ENCODE measurements at regions not wholly inside any gene's neighbourhood (a gene's known extent, or its start where the extent isn't known, plus 50 kb on each side); places are given as distances from the start of the nearest gene placed in this dataset.

- DNase-seq: no peak
Observed at GRCh38 chr6:17047889-17048288, 54.0 kb upstream of the STMND1 start.

DNA sequence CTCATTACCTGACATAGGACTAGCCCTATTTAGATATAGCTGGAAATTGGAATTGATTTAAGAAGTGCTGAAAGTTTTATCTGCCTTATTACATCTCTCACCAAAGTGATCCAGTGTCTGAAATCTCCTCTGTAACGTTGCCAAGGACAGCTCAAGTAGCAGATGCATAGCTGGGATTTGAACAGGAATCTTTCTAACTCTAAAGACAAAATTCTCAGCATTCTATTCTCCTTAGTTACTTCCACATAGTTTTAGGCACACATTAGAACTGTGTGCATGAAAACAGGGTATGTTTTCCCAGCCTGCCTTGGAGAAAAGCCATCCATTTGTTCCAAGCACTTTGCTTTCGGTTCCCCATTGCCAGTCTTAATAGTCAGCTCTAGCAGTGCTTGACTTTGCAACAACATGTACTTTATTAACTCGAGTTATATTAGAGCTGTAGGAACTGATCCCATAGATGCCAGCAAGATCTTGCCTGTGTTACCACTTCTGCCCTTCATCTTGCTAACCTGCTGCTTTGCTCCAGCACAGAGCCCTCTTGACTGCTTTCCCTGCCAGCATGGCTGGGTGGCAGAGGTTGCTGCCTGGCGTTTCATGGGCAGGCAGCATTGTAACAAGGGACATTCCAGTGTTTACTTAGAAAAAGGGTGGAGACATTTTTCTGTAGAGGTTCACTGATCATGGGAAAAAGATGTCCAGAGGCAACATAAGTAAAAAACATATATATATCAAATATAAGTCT is 56.1 kb upstream of the STMND1 start:
- no peak for DNase-seq

- DNase-seq: no peak
Observed at GRCh38 chr6:17043148-17043522, 58.7 kb upstream of the STMND1 start.

DNA sequence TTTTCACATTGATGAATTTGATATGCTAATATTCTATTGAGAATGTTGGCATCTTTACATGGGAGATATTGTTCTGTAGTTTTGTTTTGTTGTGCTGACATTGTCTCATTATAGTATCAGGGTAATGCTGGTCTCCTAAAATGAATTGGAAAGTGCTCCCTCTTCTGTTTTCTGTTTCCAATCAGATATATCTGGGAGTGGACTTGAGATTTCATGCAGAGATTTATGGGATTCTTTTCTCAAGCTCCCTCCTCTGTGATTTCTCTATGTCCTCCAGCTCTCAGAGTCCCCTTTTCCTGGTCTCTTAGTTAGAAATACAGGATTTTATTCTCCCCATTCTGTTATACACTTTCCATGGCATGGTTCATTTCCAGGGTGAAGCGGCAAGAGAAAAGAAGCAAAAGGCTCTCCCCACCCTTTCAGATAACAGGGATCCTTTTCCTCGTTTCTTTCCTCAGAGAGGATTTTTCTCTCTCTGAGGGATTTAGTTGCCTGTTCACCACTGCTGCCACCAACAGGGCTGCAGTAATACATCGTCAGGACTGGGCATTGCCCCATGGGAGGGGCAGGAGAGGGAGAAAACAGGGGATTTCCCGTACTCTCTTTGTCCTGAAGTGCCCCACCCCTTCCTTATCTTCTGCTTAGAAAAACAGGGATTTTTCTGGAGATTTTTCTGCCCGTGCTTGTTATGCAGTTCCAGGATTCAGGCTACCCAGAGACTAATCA is 59.3 kb upstream of the STMND1 start:
- no peak for DNase-seq

- no peak for DNase-seq
Observed at GRCh38 chr6:17039266-17039665, 62.6 kb upstream of the STMND1 start.

DNA sequence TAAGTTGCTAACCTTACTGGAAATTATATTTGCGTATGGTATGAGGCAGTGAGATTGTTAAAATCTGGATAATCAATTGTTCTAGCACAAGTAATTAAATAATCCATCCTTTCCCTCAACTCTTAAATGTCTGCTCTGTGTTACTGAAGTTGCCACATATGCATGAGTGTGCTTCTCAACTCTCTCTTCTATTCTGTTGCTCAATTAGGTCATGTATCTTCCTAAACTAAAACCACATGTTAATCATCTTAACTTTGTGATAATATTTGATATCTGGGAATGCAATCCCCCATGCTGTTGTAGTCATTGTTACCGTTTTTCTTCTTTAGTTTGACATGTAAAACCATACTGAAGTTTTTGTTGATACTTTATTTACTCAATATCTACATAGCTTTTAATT is 63.5 kb upstream of the STMND1 start:
- no peak for DNase-seq

DNA sequence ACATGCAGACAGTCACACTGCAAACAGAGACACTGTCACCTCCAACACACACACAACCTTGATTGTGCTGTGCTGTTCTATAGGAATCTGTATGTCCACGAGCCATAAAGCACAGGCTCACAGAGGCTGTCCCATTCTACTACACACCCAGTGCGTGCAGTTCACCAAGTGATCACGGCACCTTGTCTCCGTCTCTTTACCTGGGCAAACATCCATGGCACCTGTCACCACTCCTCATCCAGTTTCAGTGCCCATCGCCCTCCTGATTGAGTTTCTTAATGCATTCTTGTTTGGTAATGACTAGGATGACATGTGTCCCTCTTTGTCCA is 65.8 kb upstream of the STMND1 start:
- DNase-seq: no peak

DNA sequence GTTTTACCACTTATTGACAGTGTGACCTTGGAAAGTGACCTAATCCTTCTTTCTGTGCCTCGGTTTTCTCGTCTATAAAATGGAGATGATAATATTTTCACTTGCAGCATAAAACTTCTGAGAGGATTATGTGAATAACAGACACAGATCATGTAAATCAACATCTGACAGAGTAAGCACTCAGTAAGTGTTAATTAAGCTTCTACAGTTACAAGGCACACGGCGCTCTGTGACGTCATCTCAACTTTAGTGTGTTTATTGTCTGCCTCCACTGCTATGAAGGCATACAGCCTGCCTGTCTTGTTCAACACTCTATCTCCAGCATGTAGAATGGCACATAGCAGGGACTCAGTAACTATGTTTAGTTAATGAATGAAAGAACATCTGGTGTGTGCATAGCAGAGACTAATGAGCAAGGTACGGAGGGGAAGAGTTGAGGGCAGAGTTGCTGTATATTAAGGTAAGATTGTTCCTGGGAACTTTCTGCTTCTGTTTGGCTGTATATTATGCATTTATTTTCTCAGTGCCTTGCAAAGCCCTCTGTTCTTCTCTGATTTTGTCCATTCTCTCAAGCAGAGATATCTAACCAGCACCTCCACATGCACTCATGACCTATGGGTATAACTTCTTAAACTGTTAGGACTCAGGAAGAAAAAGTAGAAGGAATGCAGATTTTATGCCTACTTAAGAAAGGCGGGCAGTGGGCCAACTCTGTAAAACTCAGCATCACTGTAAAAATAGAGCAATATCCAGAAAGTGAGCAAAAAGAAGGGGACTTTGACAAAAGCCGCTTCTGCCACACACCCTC is 66.4 kb upstream of the STMND1 start:
- no peak for DNase-seq

DNA sequence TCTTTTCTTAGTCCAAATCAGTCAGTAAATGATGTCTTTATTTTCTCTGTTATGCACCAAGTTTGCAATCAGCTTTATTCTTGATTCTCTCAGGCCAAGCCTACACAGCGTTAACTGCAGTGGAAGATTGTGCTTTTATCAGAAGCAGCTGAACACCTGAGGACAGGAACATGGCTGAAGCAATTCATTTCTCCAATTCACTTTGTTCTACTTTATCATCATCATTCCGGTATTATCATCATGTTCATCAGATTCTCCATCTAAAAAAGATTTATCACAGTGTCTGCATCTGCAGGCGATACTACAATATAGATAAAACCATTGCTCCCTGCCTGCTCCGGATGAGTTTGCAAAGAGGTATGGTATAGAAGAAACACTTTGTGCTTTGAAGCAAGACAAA is 68.1 kb upstream of the STMND1 start:
- DNase-seq: no peak

DNA sequence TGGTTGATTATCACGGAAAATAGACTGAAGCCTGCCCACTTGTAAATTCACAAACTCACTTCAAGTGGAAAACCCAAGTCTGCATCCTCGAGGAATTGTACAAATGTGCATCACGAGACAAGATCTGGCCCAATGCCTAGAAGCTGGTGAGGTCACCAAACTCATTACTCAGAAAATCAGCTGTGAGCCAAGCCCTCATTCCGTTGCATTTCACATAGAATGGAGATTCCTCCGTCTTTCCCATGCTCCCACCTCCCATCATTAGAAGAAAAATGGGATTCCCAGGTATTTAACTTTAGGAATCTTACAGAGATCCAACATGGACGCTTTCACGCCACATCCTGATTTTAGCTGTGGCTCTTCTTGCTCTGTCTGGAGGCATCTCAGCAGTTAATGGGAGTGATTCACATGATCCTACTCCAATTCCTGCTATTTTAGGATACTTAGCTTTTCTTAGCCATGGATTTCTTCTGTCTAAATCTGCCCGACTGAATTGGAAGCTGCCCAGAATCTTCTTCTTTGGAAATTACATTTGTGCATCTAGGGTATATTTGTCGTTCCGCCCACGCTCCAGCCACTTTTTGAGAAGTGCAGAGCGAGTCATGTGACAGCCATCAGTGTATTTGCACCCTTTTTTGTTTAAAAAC is 68.7 kb upstream of the STMND1 start:
- DNase-seq: no peak

GRCh38 chr6:17032590-17032987 is 69.3 kb upstream of the STMND1 start:
- no peak for DNase-seq

- DNase-seq: no peak
Observed at GRCh38 chr6:17031961-17032360, 69.9 kb upstream of the STMND1 start.

GRCh38 chr6:17027441-17027840 is 74.4 kb upstream of the STMND1 start:
- no peak for DNase-seq

DNA sequence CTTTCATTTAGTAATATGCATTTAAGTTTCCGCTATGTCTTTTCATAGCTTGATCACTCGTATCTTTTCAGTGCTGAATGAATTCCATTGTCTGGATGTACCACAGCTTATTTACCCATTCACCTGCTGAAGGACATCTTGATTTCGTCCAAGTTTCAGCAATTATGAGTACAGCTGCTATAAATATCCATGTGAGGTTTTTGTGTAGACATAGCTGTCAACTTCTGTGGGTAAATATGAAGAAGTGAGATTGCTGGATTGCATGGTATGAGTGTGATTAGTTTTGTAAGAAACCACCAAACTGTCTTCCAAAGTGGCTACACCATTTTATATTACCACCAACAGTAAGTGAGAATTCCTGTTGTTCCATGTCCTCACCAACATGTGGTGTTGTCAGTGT is 79.2 kb upstream of the STMND1 start:
- no peak for DNase-seq

GRCh38 chr6:17021539-17021889 is 80.3 kb upstream of the STMND1 start:
- no peak for DNase-seq

DNA sequence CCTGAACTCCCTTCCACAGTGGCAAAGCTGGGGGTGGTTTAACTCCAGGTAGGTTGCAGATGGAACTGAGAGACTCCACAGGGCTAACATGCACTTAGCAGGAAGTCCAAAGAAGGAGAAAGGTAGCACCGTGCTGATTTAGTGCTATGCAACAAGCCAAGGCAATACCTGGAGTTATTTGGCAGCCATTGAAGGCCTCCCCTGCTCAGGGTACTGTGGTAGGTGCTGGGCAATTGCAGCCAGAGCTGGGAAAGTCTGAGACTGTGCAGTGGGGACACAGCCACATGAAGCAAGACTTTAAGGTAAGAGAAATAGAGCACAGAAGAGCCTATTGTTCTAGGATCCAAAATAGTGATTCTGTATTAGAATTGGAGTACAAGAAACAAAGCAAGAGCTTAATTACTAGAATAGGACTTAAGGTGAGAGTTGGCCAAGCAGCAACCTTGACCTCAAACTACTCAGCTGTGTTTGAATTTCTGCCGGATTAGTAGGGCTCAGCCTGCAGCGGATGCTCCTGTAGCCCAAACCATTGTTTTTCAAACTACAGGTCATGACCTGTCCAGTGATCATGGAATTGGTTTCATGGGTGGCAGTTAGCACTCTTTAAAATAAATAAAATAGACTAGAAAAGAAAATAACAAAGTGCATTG is 80.8 kb upstream of the STMND1 start:
- DNase-seq: no peak

- no peak for DNase-seq
Observed at GRCh38 chr6:17018425-17018824, 83.4 kb upstream of the STMND1 start.

GRCh38 chr6:17017416-17017815 is 84.4 kb upstream of the STMND1 start:
- DNase-seq: no peak

DNA sequence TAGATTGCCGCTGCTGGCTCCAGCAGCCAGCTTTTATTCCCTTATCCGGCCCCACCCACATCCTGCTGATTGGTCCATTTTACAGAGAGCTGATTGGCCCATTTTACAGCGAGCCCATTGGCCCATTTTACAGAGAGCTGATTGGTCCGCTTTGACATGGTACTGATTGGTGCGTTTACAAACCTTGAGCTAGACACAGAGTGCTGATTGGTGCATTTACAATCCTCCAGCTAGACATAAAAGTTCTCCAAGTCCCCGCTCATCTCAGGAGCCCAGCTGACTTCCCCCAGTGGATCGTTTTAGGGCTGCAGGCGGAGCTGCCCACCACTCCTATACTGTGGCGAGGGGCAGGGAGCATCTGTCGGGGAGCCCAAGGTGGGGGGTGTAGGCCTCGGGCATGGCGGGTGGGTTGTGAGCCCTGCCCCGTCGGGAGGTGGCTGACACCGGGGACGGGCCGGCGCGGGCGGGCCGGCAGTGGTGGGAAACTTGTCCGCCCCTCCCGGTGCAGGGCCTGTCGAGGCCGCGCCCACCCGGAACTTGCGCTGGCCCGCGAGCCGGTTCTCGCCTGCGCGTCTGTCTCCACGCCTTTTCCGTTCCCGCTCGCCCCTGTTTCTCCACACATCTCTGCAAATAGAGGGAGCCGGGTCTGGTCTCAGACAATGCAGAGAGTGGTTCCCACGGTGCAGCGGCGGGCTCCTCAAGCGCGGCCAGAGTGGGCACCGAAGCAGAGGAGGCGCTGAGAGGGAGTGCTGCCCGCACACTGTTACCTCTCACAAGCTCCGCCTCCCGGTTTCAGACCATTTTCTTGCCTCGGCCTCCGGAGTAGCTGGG is 86.1 kb upstream of the STMND1 start:
- peak; percentile 34 for DNase-seq

DNA sequence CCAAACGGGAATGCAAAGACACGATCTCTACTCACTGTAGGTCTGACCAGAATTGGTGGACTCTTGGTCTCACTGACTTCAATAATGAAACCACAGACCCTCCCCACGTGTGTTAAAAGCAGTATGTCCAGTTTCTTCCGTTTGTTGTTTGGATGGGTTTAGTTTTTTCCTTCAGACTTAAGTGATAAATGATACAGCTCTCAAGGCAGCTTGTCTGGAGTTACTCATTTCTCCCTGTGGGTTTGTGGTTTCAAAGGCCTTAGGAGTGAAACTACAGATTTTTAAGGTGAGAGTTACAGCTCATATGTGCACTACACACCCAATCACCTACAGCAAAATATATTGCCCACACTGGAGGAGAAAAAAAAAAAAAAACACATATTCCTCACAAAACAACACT is 86.7 kb upstream of the STMND1 start:
- no peak for DNase-seq

- DNase-seq: no peak
Observed at GRCh38 chr6:17013701-17014100, 88.1 kb upstream of the STMND1 start.
